BLaER1 (cell line): ENCODE measurements at regions not wholly inside any gene's neighbourhood (a gene's known extent, or its start where the extent isn't known, plus 50 kb on each side); places are given as distances from the start of the nearest gene placed in this dataset.
"Not testable (repeated sequence)": the region's sequence is repeated elsewhere in the genome, so short reads cannot be mapped to it uniquely, and the experiment has no call there.

Experiments used
- H3K27ac ChIP-seq: shearing (Covaris generic); formaldehyde crosslinking; 2 replicates; pipeline ENCODE4 v1.8.1; 2022
- H3K27me3 ChIP-seq: shearing (Covaris generic); formaldehyde crosslinking; 2 replicates; pipeline ENCODE4 v1.8.1; 2022
- H3K36me3 ChIP-seq: shearing (Covaris generic); formaldehyde crosslinking; 2 replicates; pipeline ENCODE4 v1.8.1; 2022
- H3K4me1 ChIP-seq: shearing (Covaris generic); formaldehyde crosslinking; 2 replicates; pipeline ENCODE4 v1.8.1; 2022
- H3K4me2 ChIP-seq: shearing (Covaris generic); formaldehyde crosslinking; 2 replicates; pipeline ENCODE4 v1.8.1; 2022
- H3K4me3 ChIP-seq: shearing (Covaris generic); formaldehyde crosslinking; 2 replicates; pipeline ENCODE4 v1.8.1; 2022
- H3K9ac ChIP-seq: shearing (Covaris generic); formaldehyde crosslinking; 2 replicates; pipeline ENCODE4 v1.8.1; 2022
- H3K9me3 ChIP-seq: shearing (Covaris generic); formaldehyde crosslinking; 2 replicates; pipeline ENCODE4 v1.8.1; 2022
- H4K20me1 ChIP-seq: shearing (Covaris generic); formaldehyde crosslinking; 2 replicates; pipeline ENCODE4 v1.8.1; 2022
- Cebpa-rat ChIP-seq: shearing (Covaris generic); IDR thresholded peaks from 2 replicates; pipeline ENCODE4 v1.8.1; 2022

- H3K36me3 ChIP-seq: no peaks in the 10 kb centered on the region
- H3K27me3 ChIP-seq: peaks cover 70% of the 10 kb centered on the region
- H4K20me1 ChIP-seq: no peaks in the 10 kb centered on the region; the same call in 1 of the 2 replicates
- peaks cover 4% of the 10 kb centered on the region; the same call in 1 of the 2 replicates for H3K9me3 ChIP-seq
- H3K4me2 ChIP-seq: no peak overlapping the region
- H3K9ac ChIP-seq: no peak overlapping the region
- TF ChIP-seq Cebpa-rat: no peak
- no peak overlapping the region for H3K27ac ChIP-seq
- H3K4me3 ChIP-seq: no peak overlapping the region
- H3K4me1 ChIP-seq: no peaks in the 10 kb centered on the region
These were observed 356.6 kb upstream of the ACTRT1 start for GRCh38 chrX:128408842-128409241.

- H3K4me1 ChIP-seq: no peaks in the 10 kb centered on the region
- no peaks in the 10 kb centered on the region for H3K36me3 ChIP-seq
- H3K9me3 ChIP-seq: no peaks in the 10 kb centered on the region
- H3K4me2 ChIP-seq: no peak overlapping the region
- H3K27ac ChIP-seq: no peak overlapping the region
- no peak overlapping the region for H3K9ac ChIP-seq
- no peak overlapping the region for H3K4me3 ChIP-seq
- H4K20me1 ChIP-seq: 0 out of 2 replicates have a peak, but pooled peaks cover 5% of the 10 kb centered on the region
- no peak for TF ChIP-seq Cebpa-rat
- peaks cover 62% of the 10 kb centered on the region for H3K27me3 ChIP-seq
These were observed 344.4 kb upstream of the ACTRT1 start for GRCh38 chrX:128396601-128397000.

- H3K27me3 ChIP-seq: peaks cover 58% of the 10 kb centered on the region
- H3K4me1 ChIP-seq, H4K20me1 ChIP-seq, H3K9me3 ChIP-seq, H3K4me2 ChIP-seq, H3K36me3 ChIP-seq, H3K9ac ChIP-seq, H3K4me3 ChIP-seq, H3K27ac ChIP-seq: not testable (repeated sequence)
These were observed 331.6 kb upstream of the ACTRT1 start for GRCh38 chrX:128383846-128384245.

GRCh38 chrX:128365492-128365891 is 313.3 kb upstream of the ACTRT1 start:
- Histone ChIP-seq H3K27ac (no peak overlapping the region), H3K9me3 (no peaks in the 10 kb centered on the region), H4K20me1 (no peaks in the 10 kb centered on the region), H3K36me3 (no peaks in the 10 kb centered on the region), H3K4me1 (no peaks in the 10 kb centered on the region), H3K4me3 (no peak overlapping the region), H3K4me2 (no peak overlapping the region), H3K9ac (no peak overlapping the region), H3K27me3 (peaks cover 60% of the 10 kb centered on the region)
- TF ChIP-seq Cebpa-rat: no peak

- H3K9me3 ChIP-seq: no peaks in the 10 kb centered on the region
- no peaks in the 10 kb centered on the region for H3K36me3 ChIP-seq
- TF ChIP-seq Cebpa-rat: no peak
- no peaks in the 10 kb centered on the region for H4K20me1 ChIP-seq
- no peak overlapping the region for H3K9ac ChIP-seq
- H3K4me2 ChIP-seq: no peak overlapping the region
- no peak overlapping the region for H3K4me3 ChIP-seq
- H3K4me1 ChIP-seq: no peaks in the 10 kb centered on the region
- peaks cover 62% of the 10 kb centered on the region for H3K27me3 ChIP-seq
- H3K27ac ChIP-seq: no peak overlapping the region
These were observed 283.5 kb upstream of the ACTRT1 start for GRCh38 chrX:128335671-128336070.

GRCh38 chrX:128334821-128335220 is 282.6 kb upstream of the ACTRT1 start:
- Histone ChIP-seq H4K20me1 (no peaks in the 10 kb centered on the region), H3K36me3 (no peaks in the 10 kb centered on the region), H3K9ac (no peak overlapping the region), H3K4me1 (no peaks in the 10 kb centered on the region), H3K27ac (no peak overlapping the region), H3K4me2 (no peak overlapping the region), H3K9me3 (no peaks in the 10 kb centered on the region), H3K4me3 (no peak overlapping the region), H3K27me3 (peaks cover 67% of the 10 kb centered on the region)
- no peak for TF ChIP-seq Cebpa-rat

GRCh38 chrX:128310912-128311311 is 258.7 kb upstream of the ACTRT1 start:
- no peaks in the 10 kb centered on the region for H4K20me1 ChIP-seq
- no peak overlapping the region for H3K27ac ChIP-seq
- H3K4me2 ChIP-seq: no peak overlapping the region
- no peaks in the 10 kb centered on the region for H3K4me1 ChIP-seq
- H3K4me3 ChIP-seq: no peak overlapping the region
- no peak for TF ChIP-seq Cebpa-rat
- H3K27me3 ChIP-seq: peaks cover 42% of the 10 kb centered on the region
- H3K36me3 ChIP-seq: no peaks in the 10 kb centered on the region
- no peak overlapping the region for H3K9ac ChIP-seq
- peaks cover 11% of the 10 kb centered on the region for H3K9me3 ChIP-seq

GRCh38 chrX:128309311-128309710 is 257.1 kb upstream of the ACTRT1 start:
- no peak overlapping the region for H3K9ac ChIP-seq
- no peak overlapping the region for H3K4me2 ChIP-seq
- peaks cover 11% of the 10 kb centered on the region for H3K9me3 ChIP-seq
- H3K36me3 ChIP-seq: no peaks in the 10 kb centered on the region
- no peak overlapping the region for H3K27ac ChIP-seq
- no peak for TF ChIP-seq Cebpa-rat
- H4K20me1 ChIP-seq: no peaks in the 10 kb centered on the region
- H3K27me3 ChIP-seq: peaks cover 50% of the 10 kb centered on the region
- H3K4me1 ChIP-seq: no peaks in the 10 kb centered on the region
- H3K4me3 ChIP-seq: no peak overlapping the region

GRCh38 chrX:128294198-128294597 is 242.0 kb upstream of the ACTRT1 start:
- no peak overlapping the region for H3K4me3 ChIP-seq
- H3K27me3 ChIP-seq: peaks cover 51% of the 10 kb centered on the region
- no peak overlapping the region for H3K4me2 ChIP-seq
- no peaks in the 10 kb centered on the region for H4K20me1 ChIP-seq
- no peak overlapping the region for H3K27ac ChIP-seq
- H3K9ac ChIP-seq: no peak overlapping the region
- H3K4me1 ChIP-seq: no peaks in the 10 kb centered on the region
- H3K36me3 ChIP-seq: no peaks in the 10 kb centered on the region
- peaks cover 13% of the 10 kb centered on the region for H3K9me3 ChIP-seq
- TF ChIP-seq Cebpa-rat: no peak

- TF ChIP-seq Cebpa-rat: no peak
- no peak overlapping the region for H3K4me2 ChIP-seq
- H3K27me3 ChIP-seq: peaks cover 69% of the 10 kb centered on the region
These were observed 235.5 kb upstream of the ACTRT1 start for GRCh38 chrX:128287693-128288092.

GRCh38 chrX:128250621-128251020 is 198.4 kb upstream of the ACTRT1 start:
- no peak overlapping the region for H3K9ac ChIP-seq
- H3K27ac ChIP-seq: no peak overlapping the region
- no peak overlapping the region for H3K4me2 ChIP-seq
- H3K4me3 ChIP-seq: no peak overlapping the region
- H4K20me1 ChIP-seq: no peaks in the 10 kb centered on the region; the same call in 1 of the 2 replicates
- H3K4me1 ChIP-seq: no peaks in the 10 kb centered on the region
- no peak for TF ChIP-seq Cebpa-rat
- peaks cover 79% of the 10 kb centered on the region for H3K27me3 ChIP-seq
- peaks cover 8% of the 10 kb centered on the region for H3K9me3 ChIP-seq
- no peaks in the 10 kb centered on the region for H3K36me3 ChIP-seq

More at GRCh38 chrX:128287693-128288092, 235.5 kb upstream of the ACTRT1 start:
- Histone ChIP-seq H3K27ac (no peak overlapping the region), H3K4me3 (no peak overlapping the region), H4K20me1 (no peaks in the 10 kb centered on the region), H3K36me3 (no peaks in the 10 kb centered on the region), H3K9me3 (peaks cover 4% of the 10 kb centered on the region; the same call in 1 of the 2 replicates), H3K9ac (no peak overlapping the region), H3K4me1 (no peaks in the 10 kb centered on the region)
